Panc1 (cell line): ENCODE measurements at regions not wholly inside any gene's neighbourhood (a gene's known extent, or its start where the extent isn't known, plus 50 kb on each side); places are given as distances from the start of the nearest gene placed in this dataset.

Experiments used
- ATAC-seq: fragments of 200-7000 bp; cut with Tn5 transposase; 2 replicates; pipeline ENCODE4 v1.9.1; 2020; ENCODE audit warnings: mild to moderate bottlenecking, moderate library complexity
- BruUV-seq: library from RNA; stranded (reverse); fragments of 400-500 nt; replicated peaks from 2 replicates; lab custom pipeline; 2021; lab: Mats Ljungman, UMichigan
- CTCF ChIA-PET: fragments of 300-600 bp; sonication (Branson Sonifier 250); formaldehyde crosslinking; loops from one replicate; lab custom pipeline; 2022; ENCODE audit warnings: antibody characterized with exemption; lab: Charles Lee
- POLR2A ChIA-PET: fragments of 300-600 bp; sonication (Branson Sonifier 250); formaldehyde crosslinking; loops from one replicate; lab custom pipeline; 2022; ENCODE audit warnings: antibody characterized with exemption; lab: Charles Lee
- DNase-seq: peaks from one replicate; pipeline ENCODE4 v3.0.0-alpha.2; 2010; ENCODE audit warnings: low read depth, low spot score
- H3K27ac ChIP-seq: 2 replicates; pipeline ENCODE4 v1.5.1; 2011; ENCODE audit warnings: mild to moderate bottlenecking, low read length, inconsistent platforms
- H3K27me3 ChIP-seq: fragments of 200-500 bp; sonication (Bioruptor generic); 2 replicates; pipeline ENCODE4 v1.6.0; 2014; ENCODE audit warnings: low read length, inconsistent platforms; ENCODE audit not compliant: control insufficient read depth, insufficient read depth
- H3K36me3 ChIP-seq: fragments of 200-500 bp; sonication (Bioruptor generic); 2 replicates; pipeline ENCODE4 v1.5.1; 2014; ENCODE audit warnings: inconsistent platforms, mild to moderate bottlenecking, low read length, moderate library complexity; ENCODE audit not compliant: control insufficient read depth, insufficient read depth
- H3K4me1 ChIP-seq: 2 replicates; pipeline ENCODE4 v1.5.1; 2011; ENCODE audit warnings: inconsistent platforms, mild to moderate bottlenecking, low read length, moderate library complexity; ENCODE audit not compliant: control insufficient read depth, insufficient read depth
- H3K4me3 ChIP-seq, 2 experiments: 2 replicates each; pipeline ENCODE4 v1.5.1; 2011 to 2012; ENCODE audit warnings: low read depth in 2 of 2, low read length in 2 of 2, mild to moderate bottlenecking in 2 of 2, inconsistent platforms in 1 of 2, moderate library complexity in 1 of 2
- H3K9me3 ChIP-seq: fragments of 200-500 bp; sonication (Bioruptor generic); 2 replicates; pipeline ENCODE4 v1.5.1; 2014; ENCODE audit warnings: low read depth, mild to moderate bottlenecking, inconsistent platforms, low read length, moderate library complexity; ENCODE audit not compliant: control insufficient read depth, insufficient read depth
- POLR2AphosphoS5 ChIP-seq: IDR thresholded peaks from 2 replicates; pipeline ENCODE4 v1.6.1; 2012; ENCODE audit warnings: mild to moderate bottlenecking, low read depth, low read length, moderate library complexity
- SIN3A ChIP-seq: IDR thresholded peaks from 2 replicates; pipeline ENCODE4 v1.6.1; 2012; ENCODE audit warnings: low read depth, mild to moderate bottlenecking, low read length, moderate library complexity, borderline replicate concordance; ENCODE audit not compliant: insufficient read depth
- TCF7L2 ChIP-seq: IDR thresholded peaks from 2 replicates; pipeline ENCODE4 v1.6.1; 2011; ENCODE audit warnings: mild to moderate bottlenecking, low read depth, low read length, inconsistent platforms
- in situ Hi-C: cut with HindIII; loops from 2 replicates; pipeline ENCODE4 v1.10.0; 2016; ENCODE audit warnings: low sequenced_read_pairs, low pct_unique_long_range_greater_than_20kb
- intact Hi-C: fragments of 100-400 bp; cut with micrococcal nuclease; formaldehyde crosslinking; loops from one replicate; pipeline ENCODE4 v1.10.0; 2022; ENCODE audit not compliant: unreplicated experiment
- TF ChIP-seq, protein P1 (sequence below): fragments of 450-650 bp; IDR thresholded peaks from 2 replicates; pipeline ENCODE4 v1.5.1; 2017; ENCODE audit warnings: mild to moderate bottlenecking
- TF ChIP-seq, protein P2 (sequence below), 2 experiments: IDR thresholded peaks; 2 replicates each; pipeline ENCODE4 v1.6.1; 2011 to 2012; ENCODE audit warnings: low read depth in 2 of 2, control low read depth in 1 of 2, low read length in 1 of 2, mild to moderate bottlenecking in 1 of 2, moderate library complexity in 1 of 2; ENCODE audit not compliant: insufficient read depth in 1 of 2

DNA sequence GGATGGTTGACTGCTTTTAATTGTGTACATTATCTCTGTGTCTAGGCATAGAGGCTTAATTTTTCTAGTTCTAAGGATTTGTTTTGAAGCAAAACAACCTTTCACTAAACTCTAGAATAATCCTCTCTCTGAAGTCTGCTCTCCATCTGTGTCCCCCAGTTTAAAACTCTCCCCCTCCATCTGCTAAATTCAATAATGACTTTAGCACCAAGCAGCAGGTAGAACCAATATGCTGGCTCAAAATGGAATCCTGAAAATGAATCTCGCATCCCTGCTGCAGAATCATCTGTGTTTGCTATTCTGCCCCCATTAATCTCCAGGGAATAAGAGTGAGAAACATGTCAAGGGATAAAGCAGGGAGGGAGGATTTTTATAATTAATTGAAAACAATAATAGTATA lies 111.8 kb downstream of the TUSC7 start:
- TF ChIP-seq POLR2AphosphoS5 (no peak), TCF7L2 (no peak), SIN3A (no peak)
- TF ChIP-seq, protein P1, sequence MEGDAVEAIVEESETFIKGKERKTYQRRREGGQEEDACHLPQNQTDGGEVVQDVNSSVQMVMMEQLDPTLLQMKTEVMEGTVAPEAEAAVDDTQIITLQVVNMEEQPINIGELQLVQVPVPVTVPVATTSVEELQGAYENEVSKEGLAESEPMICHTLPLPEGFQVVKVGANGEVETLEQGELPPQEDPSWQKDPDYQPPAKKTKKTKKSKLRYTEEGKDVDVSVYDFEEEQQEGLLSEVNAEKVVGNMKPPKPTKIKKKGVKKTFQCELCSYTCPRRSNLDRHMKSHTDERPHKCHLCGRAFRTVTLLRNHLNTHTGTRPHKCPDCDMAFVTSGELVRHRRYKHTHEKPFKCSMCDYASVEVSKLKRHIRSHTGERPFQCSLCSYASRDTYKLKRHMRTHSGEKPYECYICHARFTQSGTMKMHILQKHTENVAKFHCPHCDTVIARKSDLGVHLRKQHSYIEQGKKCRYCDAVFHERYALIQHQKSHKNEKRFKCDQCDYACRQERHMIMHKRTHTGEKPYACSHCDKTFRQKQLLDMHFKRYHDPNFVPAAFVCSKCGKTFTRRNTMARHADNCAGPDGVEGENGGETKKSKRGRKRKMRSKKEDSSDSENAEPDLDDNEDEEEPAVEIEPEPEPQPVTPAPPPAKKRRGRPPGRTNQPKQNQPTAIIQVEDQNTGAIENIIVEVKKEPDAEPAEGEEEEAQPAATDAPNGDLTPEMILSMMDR: no peak
- TF ChIP-seq, protein P2, sequence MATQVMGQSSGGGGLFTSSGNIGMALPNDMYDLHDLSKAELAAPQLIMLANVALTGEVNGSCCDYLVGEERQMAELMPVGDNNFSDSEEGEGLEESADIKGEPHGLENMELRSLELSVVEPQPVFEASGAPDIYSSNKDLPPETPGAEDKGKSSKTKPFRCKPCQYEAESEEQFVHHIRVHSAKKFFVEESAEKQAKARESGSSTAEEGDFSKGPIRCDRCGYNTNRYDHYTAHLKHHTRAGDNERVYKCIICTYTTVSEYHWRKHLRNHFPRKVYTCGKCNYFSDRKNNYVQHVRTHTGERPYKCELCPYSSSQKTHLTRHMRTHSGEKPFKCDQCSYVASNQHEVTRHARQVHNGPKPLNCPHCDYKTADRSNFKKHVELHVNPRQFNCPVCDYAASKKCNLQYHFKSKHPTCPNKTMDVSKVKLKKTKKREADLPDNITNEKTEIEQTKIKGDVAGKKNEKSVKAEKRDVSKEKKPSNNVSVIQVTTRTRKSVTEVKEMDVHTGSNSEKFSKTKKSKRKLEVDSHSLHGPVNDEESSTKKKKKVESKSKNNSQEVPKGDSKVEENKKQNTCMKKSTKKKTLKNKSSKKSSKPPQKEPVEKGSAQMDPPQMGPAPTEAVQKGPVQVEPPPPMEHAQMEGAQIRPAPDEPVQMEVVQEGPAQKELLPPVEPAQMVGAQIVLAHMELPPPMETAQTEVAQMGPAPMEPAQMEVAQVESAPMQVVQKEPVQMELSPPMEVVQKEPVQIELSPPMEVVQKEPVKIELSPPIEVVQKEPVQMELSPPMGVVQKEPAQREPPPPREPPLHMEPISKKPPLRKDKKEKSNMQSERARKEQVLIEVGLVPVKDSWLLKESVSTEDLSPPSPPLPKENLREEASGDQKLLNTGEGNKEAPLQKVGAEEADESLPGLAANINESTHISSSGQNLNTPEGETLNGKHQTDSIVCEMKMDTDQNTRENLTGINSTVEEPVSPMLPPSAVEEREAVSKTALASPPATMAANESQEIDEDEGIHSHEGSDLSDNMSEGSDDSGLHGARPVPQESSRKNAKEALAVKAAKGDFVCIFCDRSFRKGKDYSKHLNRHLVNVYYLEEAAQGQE (IDR thresholded peaks at IDR 0.05; ENCODE audit: insufficient read depth in 1 of 2, low read depth in 2 of 2, low read length in 1 of 2): no peak
- ATAC-seq: no peak
- no peaks in the 10 kb centered on the region for H3K4me1 ChIP-seq
- H3K9me3 ChIP-seq: peaks cover 3% of the 10 kb centered on the region; the same call in 1 of the 2 replicates
- BruUV-seq: no TSS peak
- H3K27ac ChIP-seq: no peak overlapping the region
- CTCF ChIA-PET: no interaction called here
- intact Hi-C loops (no loop called here), in situ Hi-C loops (no loop called here)
- no peaks in the 10 kb centered on the region for H3K36me3 ChIP-seq
- no peak overlapping the region for H3K4me3 ChIP-seq
- H3K27me3 ChIP-seq: no peaks in the 10 kb centered on the region
- no peak for DNase-seq
- POLR2A ChIA-PET: no interaction called here

GRCh38 chr3:116824208-116824607 lies 114.6 kb downstream of the TUSC7 start:
- intact Hi-C loops: no loop called here
- no peaks in the 10 kb centered on the region for H3K4me1 ChIP-seq
- H3K4me3 ChIP-seq: no peak overlapping the region
- TF ChIP-seq SIN3A: no peak
- no peak for TF ChIP-seq TCF7L2
- TF ChIP-seq POLR2AphosphoS5: no peak
- TF ChIP-seq, protein P1: no peak
- TF ChIP-seq, protein P2 (IDR thresholded peaks at IDR 0.05; ENCODE audit: insufficient read depth in 1 of 2, low read depth in 2 of 2, low read length in 1 of 2): no peak
- ATAC-seq (no peak), DNase-seq (no peak)
- no peak overlapping the region for H3K27ac ChIP-seq
- POLR2A ChIA-PET: no interaction called here
- H3K9me3 ChIP-seq: peaks cover 3% of the 10 kb centered on the region; the same call in 1 of the 2 replicates
- no peaks in the 10 kb centered on the region for H3K36me3 ChIP-seq
- in situ Hi-C loops: no loop called here
- BruUV-seq: no TSS peak
- CTCF ChIA-PET: no interaction called here
- H3K27me3 ChIP-seq: no peaks in the 10 kb centered on the region
